ENCODE measurements at regions not wholly inside any gene's neighbourhood (a gene's known extent, or its start where the extent isn't known, plus 50 kb on each side); places are given as distances from the start of the nearest gene placed in this dataset.
"Not testable (repeated sequence)": the region's sequence is repeated elsewhere in the genome, so short reads cannot be mapped to it uniquely, and the experiment has no call there.

DNA sequence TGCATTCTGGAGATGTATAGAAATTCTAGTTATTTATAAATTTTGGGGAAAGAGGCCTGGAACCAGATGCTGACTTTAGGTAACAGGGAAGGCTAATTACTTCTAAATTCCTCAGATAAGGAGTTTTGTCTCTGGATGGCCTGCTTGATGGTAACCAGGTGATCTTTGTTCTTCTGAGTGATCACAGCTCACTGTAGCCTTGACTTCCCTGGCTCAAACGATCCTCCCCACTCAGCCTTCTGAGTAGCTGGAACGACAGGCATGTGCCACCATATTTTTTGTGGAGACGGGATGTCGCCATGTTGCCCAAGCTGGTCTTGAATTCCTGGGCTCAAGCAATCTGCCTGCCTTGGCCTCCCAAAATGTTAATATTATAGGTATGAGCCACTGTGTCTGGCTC lies 54.4 kb upstream of the MSH6 start:
- no peak for DNase-seq
- H3K9me3 ChIP-seq (replicated peaks in 1 of 3): no peaks in the 10 kb centered on the region
- H3K36me3 ChIP-seq (replicated peaks in 1 of 2): no peaks in the 10 kb centered on the region
- H3K4me3 ChIP-seq: no peak overlapping the region
- no peak overlapping the region for H3K27ac ChIP-seq
- no peak for TF ChIP-seq POLR2A (IDR thresholded peaks at IDR 0.05)
- TF ChIP-seq, protein P1, sequence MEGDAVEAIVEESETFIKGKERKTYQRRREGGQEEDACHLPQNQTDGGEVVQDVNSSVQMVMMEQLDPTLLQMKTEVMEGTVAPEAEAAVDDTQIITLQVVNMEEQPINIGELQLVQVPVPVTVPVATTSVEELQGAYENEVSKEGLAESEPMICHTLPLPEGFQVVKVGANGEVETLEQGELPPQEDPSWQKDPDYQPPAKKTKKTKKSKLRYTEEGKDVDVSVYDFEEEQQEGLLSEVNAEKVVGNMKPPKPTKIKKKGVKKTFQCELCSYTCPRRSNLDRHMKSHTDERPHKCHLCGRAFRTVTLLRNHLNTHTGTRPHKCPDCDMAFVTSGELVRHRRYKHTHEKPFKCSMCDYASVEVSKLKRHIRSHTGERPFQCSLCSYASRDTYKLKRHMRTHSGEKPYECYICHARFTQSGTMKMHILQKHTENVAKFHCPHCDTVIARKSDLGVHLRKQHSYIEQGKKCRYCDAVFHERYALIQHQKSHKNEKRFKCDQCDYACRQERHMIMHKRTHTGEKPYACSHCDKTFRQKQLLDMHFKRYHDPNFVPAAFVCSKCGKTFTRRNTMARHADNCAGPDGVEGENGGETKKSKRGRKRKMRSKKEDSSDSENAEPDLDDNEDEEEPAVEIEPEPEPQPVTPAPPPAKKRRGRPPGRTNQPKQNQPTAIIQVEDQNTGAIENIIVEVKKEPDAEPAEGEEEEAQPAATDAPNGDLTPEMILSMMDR (IDR thresholded peaks at IDR 0.05): no peak
- H3K27me3 ChIP-seq: no peaks in the 10 kb centered on the region
- intact Hi-C loops (cut with DNase I): no loop called here
- no peaks in the 10 kb centered on the region for H3K4me1 ChIP-seq (replicated peaks in 1 of 2)
- 79 to 94% (median 80%) methylated on average over 4 of the region's 4 CpGs for WGBS, 4 donors

- WGBS, 4 donors: 87 to 94% (median 89%) methylated on average over 3 of the region's 3 CpGs
- no peak for DNase-seq
- Histone ChIP-seq H3K27ac (no peak overlapping the region), H3K36me3 (replicated peaks in 1 of 2) (no peaks in the 10 kb centered on the region), H3K9me3 (replicated peaks in 1 of 3) (no peaks in the 10 kb centered on the region), H3K27me3 (no peaks in the 10 kb centered on the region), H3K4me3 (no peak overlapping the region), H3K4me1 (replicated peaks in 1 of 2) (no peaks in the 10 kb centered on the region)
- intact Hi-C loops (cut with DNase I): no loop called here
- TF ChIP-seq POLR2A (IDR thresholded peaks at IDR 0.05): no peak
- TF ChIP-seq, protein P1 (IDR thresholded peaks at IDR 0.05): no peak
These were observed 55.0 kb upstream of the MSH6 start for GRCh38 chr2:47727956-47728355.

GRCh38 chr2:47726978-47727377 lies 56.0 kb upstream of the MSH6 start:
- H3K4me1 ChIP-seq (replicated peaks in 1 of 2); H3K9me3 ChIP-seq (replicated peaks in 1 of 3); H3K36me3 ChIP-seq (replicated peaks in 1 of 2); H3K27me3 ChIP-seq; H3K27ac ChIP-seq; intact Hi-C loops (cut with DNase I); DNase-seq; H3K4me3 ChIP-seq: not testable (repeated sequence)
- 85 to 88% (median 86%) methylated on average over 1 of the region's 1 CpG; no CpG with 5 or more reads in 1 of the 4 donors for WGBS, 4 donors

GRCh38 chr2:47725808-47726207 lies 57.1 kb upstream of the MSH6 start:
- Histone ChIP-seq H3K4me1 (replicated peaks in 1 of 2) (no peaks in the 10 kb centered on the region), H3K36me3 (replicated peaks in 1 of 2) (no peaks in the 10 kb centered on the region), H3K9me3 (replicated peaks in 1 of 3) (no peaks in the 10 kb centered on the region), H3K4me3 (no peak overlapping the region), H3K27ac (no peak overlapping the region), H3K27me3 (no peaks in the 10 kb centered on the region)
- intact Hi-C loops (cut with DNase I): no loop called here
- TF ChIP-seq, protein P1 (IDR thresholded peaks at IDR 0.05): no peak
- TF ChIP-seq POLR2A (IDR thresholded peaks at IDR 0.05): no peak
- WGBS, 4 donors: 69 to 78% (median 75%) methylated on average over 2 of the region's 2 CpGs
- peak; percentile 15 to 65 (median 37) for DNase-seq

DNA sequence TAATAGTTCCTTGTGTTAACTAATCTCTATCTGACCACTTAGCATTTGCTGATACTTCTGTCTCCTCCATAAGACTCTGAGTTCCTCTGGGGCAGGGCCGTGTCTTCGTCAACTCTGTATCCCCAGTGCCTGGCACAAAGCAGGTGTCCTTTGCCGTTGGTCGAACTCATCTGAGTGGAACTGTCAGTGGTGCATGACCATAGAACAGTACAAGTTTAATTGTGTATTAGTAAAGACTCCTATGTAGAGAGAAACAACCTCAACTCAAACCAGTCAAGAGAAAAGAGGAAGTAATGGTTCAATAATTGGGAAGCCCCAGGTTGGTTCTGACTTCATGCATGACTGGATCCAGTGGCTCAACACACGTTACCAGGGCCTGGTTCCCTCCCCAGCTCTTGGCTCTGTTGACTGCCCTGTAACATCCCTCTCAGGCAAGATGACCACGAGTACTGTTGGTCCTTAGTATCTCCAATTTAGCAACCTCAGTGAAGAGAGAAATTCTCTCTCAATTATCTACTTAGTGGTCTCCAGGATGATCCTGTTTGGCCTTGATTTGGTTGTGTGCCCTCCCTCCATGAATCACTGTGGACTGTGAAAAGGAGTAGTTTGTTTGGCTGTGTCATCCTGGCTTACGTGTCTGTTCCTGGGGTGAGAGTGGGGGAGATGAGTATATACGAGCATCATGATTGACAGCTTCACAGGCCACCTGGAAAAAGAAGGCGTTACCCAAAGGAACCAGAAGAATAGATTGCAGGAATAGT lies 58.5 kb upstream of the MSH6 start:
- TF ChIP-seq, protein P1 (IDR thresholded peaks at IDR 0.05): no peak
- no peak for TF ChIP-seq POLR2A (IDR thresholded peaks at IDR 0.05)
- no peaks in the 10 kb centered on the region for H3K27me3 ChIP-seq
- intact Hi-C loops (cut with DNase I): no loop called here
- H3K4me3 ChIP-seq: no peak overlapping the region
- peak in 1 of 7 donors; percentile 8 for DNase-seq
- no peaks in the 10 kb centered on the region for H3K9me3 ChIP-seq (replicated peaks in 1 of 3)
- H3K36me3 ChIP-seq (replicated peaks in 1 of 2): no peaks in the 10 kb centered on the region
- H3K27ac ChIP-seq: no peak overlapping the region
- H3K4me1 ChIP-seq (replicated peaks in 1 of 2): no peaks in the 10 kb centered on the region
- 78 to 83% (median 82%) methylated on average over 9 of the region's 9 CpGs for WGBS, 4 donors
